Activated CD8-positive, alpha-beta memory T cell treated with anti-CD3 and anti-CD28 coated beads, Interleukin-2, amount 50 U/mL, for 24 hours (primary cell): ENCODE measurements at regions not wholly inside any gene's neighbourhood (a gene's known extent, or its start where the extent isn't known, plus 50 kb on each side); places are given as distances from the start of the nearest gene placed in this dataset.
"Not testable (repeated sequence)": the region's sequence is repeated elsewhere in the genome, so short reads cannot be mapped to it uniquely, and the experiment has no call there.

ENCODE experiments used
- DNase-seq: peaks from one replicate; pipeline ENCODE4 v3.0.0-alpha.2; 2020; ENCODE audit errors: extremely low read depth

- DNase-seq: no peak
Observed at GRCh38 chr16:51543971-51544370, 392.9 kb upstream of the SALL1 start.

- DNase-seq: no peak
Observed at GRCh38 chr16:51542981-51543815, 392.1 kb upstream of the SALL1 start.

- DNase-seq: no peak
Observed at GRCh38 chr16:51540259-51540658, 389.2 kb upstream of the SALL1 start.

GRCh38 chr16:51538707-51539498, 387.8 kb upstream of the SALL1 start:
- DNase-seq: no peak

- no peak for DNase-seq
Observed at GRCh38 chr16:51535591-51535990, 384.5 kb upstream of the SALL1 start.

GRCh38 chr16:51532551-51532950, 381.5 kb upstream of the SALL1 start:
- no peak for DNase-seq

GRCh38 chr16:51531271-51531670, 380.2 kb upstream of the SALL1 start:
- DNase-seq: no peak

- no peak for DNase-seq
Observed at GRCh38 chr16:51527349-51527748, 376.3 kb upstream of the SALL1 start.

- DNase-seq: no peak
Observed at GRCh38 chr16:51526621-51527020, 375.6 kb upstream of the SALL1 start.

- DNase-seq: no peak
Observed at GRCh38 chr16:51524555-51525373, 373.7 kb upstream of the SALL1 start.

- no peak for DNase-seq
Observed at GRCh38 chr16:51524070-51524469, 373.0 kb upstream of the SALL1 start.

GRCh38 chr16:51523400-51523799, 372.3 kb upstream of the SALL1 start:
- no peak for DNase-seq

GRCh38 chr16:51522902-51523301, 371.8 kb upstream of the SALL1 start:
- DNase-seq: no peak

GRCh38 chr16:51516960-51517359, 365.9 kb upstream of the SALL1 start:
- not testable (repeated sequence) for DNase-seq

GRCh38 chr16:51510416-51510815, 359.3 kb upstream of the SALL1 start:
- DNase-seq: no peak

- DNase-seq: no peak
Observed at GRCh38 chr16:51509336-51509735, 358.3 kb upstream of the SALL1 start.

GRCh38 chr16:51508490-51509212, 357.6 kb upstream of the SALL1 start:
- no peak for DNase-seq

- no peak for DNase-seq
Observed at GRCh38 chr16:51507286-51507685, 356.2 kb upstream of the SALL1 start.

- no peak for DNase-seq
Observed at GRCh38 chr16:51500306-51500705, 349.2 kb upstream of the SALL1 start.

- no peak for DNase-seq
Observed at GRCh38 chr16:51497541-51498211, 346.6 kb upstream of the SALL1 start.

GRCh38 chr16:51490866-51491265, 339.8 kb upstream of the SALL1 start:
- DNase-seq: no peak
